VCaP (cell line): ENCODE measurements at regions not wholly inside any gene's neighbourhood (a gene's known extent, or its start where the extent isn't known, plus 50 kb on each side); places are given as distances from the start of the nearest gene placed in this dataset.

Experiments used
- H3K27ac ChIP-seq: fragments of 450-650 bp; 2 replicates; pipeline ENCODE4 v1.5.1; 2017
- TF ChIP-seq, protein P1 (sequence below): fragments of 450-650 bp; conservative IDR thresholded peaks from 2 replicates; pipeline ENCODE4 v1.5.1; 2017; ENCODE audit warnings: mild to moderate bottlenecking, moderate library complexity

DNA sequence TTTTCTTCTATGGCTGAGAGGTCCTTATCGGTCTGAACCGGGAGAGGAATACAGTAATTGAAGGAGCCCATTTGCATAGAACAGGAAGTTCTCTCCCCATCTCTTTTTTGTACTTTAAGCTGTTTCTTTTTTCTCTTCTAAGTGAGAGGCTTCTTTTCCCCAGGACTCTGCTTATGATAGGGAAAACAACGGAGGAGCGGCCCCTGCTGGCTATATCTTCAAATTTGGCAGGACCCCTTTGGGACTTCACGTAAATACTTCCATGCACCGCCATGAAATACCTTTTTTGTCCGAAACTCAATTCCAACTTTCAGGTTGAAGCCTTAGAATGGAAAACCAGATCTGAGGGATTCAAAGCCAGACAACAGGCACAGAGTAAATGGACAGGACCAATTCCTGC, 1153.0 kb upstream of the INTU start:
- TF ChIP-seq, protein P1, sequence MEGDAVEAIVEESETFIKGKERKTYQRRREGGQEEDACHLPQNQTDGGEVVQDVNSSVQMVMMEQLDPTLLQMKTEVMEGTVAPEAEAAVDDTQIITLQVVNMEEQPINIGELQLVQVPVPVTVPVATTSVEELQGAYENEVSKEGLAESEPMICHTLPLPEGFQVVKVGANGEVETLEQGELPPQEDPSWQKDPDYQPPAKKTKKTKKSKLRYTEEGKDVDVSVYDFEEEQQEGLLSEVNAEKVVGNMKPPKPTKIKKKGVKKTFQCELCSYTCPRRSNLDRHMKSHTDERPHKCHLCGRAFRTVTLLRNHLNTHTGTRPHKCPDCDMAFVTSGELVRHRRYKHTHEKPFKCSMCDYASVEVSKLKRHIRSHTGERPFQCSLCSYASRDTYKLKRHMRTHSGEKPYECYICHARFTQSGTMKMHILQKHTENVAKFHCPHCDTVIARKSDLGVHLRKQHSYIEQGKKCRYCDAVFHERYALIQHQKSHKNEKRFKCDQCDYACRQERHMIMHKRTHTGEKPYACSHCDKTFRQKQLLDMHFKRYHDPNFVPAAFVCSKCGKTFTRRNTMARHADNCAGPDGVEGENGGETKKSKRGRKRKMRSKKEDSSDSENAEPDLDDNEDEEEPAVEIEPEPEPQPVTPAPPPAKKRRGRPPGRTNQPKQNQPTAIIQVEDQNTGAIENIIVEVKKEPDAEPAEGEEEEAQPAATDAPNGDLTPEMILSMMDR = no peak
- H3K27ac ChIP-seq = no peak overlapping the region

DNA sequence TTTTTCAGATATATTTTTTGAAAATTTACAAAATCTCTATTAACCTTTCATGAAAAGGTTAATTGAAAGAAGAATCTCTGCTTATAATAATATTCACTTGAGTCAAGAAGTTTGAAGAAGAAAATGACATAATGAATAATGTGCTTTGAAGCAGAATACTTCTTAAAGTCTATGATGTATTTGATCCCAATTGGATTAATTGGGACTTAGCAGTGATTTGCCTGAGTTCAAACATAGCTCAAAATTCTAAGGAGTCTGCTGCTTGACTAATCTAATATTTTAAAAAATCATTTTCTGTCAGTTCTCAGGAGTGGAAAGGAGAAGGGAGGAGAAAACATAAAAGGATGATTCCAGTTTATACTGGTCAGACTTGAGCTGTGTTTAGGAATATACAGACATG, 1150.4 kb upstream of the INTU start:
- TF ChIP-seq, protein P1 = no peak
- no peak overlapping the region for H3K27ac ChIP-seq

DNA sequence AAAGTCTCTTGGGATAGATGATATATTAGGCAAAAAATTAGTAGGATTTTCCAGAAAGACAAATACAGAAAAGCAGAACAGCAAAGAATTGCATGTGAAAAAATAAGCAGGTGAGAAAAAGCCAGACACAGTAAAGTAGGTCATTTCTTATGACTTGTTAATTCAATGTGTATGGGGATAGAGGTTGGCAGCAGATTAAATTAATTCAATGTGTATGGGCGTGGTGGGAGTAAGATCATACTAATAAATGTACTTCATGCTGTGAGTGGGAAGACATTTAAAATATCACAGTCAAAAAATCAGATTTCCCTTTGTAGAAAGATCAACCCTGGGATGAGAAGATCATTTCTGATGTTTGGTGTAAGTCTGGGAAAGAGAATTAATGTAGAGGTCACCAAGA, 1146.4 kb upstream of the INTU start:
- TF ChIP-seq, protein P1 = no peak

DNA sequence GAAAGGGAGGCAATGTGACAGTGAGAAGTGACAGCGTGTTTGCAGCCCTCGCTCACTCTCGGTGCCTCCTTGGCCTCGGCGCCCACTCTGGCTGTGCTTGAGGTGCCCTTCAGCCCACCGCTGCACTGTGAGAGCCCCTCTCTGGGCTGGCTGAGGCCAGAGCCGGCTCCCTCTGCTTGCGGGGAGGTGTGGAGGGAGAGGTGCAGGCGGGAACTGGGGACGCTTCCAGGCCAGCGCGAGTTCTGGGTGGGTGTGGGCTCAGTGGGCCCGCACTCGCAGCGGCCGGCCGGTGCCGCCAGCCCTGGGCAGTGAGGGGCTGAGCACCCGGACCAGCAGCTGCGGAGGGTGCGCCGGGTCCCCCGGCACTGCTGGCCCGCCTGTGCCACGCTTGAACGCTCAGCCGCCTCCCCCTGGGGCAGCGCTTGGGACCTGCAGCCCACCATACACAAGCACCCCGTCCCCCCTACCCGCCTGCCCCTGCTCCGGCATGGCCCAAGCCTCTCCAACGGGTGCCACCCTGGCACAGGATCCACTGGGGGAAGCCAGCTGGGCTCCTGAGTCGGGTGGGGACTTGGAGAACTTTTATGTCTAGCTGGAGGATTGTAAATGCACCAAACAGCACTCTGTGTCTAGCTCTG, 1142.8 kb upstream of the INTU start:
- TF ChIP-seq, protein P1 = no peak
- H3K27ac ChIP-seq = no peak overlapping the region

More for the DNA sequence above, 1146.4 kb upstream of the INTU start:
- H3K27ac ChIP-seq = no peak overlapping the region

DNA sequence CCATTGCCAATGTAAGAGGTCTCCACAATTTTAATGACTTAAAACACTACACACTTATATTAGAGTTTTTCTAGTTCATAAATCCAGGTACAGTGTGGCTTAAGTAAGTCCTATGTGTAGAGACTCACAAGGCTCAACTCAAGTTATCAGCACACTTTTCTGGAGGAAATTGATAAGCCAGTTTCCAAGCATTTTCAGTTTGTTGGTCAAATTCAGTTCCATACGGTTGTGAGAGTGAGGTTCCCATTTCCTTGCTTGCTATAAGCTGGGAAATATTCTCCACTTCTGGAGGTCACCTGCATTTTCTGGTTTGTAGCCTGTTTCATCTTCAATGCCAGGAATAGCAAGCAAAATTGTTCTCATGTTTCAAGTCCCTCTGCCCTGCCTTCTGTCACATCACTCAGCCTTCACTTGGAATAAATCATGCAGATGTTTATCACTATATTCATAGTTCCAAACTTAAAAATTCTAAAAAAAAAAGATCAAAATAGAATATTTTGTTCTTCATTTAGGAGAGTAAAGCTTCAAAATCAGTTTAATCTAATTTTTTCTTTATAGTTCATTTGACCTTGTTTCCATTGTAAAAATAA, 1137.5 kb upstream of the INTU start:
- TF ChIP-seq, protein P1 = no peak
- no peak overlapping the region for H3K27ac ChIP-seq

DNA sequence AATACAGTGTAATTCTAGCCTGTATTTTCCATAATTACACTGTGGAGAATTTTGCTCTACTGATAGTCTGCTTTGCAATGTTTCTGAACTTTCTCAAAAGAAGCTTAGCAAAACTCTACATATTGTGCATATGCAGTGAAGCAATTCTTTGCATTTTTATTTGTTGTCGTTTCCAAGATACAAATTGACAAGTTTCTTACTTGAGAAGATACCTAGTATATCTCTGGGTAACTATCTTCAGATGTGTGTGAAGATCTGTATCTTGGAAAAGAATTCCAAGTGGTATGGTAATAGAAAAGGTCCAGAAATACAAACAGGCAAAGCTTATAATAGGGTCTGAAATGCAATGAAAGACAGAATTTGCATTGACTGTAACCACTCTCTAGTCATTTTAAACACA, 1119.8 kb upstream of the INTU start:
- TF ChIP-seq, protein P1 = no peak
- no peak overlapping the region for H3K27ac ChIP-seq

DNA sequence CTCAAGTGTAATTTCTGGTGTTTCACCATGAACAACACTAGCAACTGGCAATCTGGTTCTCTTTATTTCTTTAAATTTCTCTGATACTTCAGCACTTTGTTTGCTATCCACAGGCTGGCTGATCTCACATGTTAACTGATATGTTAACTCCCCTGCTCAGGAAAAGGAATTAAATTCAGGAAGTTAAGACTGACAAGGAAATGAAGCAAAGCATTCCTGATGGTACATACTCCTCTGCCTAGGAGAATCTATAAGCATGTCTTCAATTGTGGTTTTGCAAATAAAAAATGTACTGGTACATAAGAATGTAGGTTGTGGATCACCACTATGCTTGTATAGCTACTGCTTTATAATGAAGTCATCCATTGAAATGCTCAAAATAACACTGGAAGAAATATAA, 1119.2 kb upstream of the INTU start:
- no peak overlapping the region for H3K27ac ChIP-seq
- TF ChIP-seq, protein P1 = no peak
